AG09309 (cell line): ENCODE measurements at regions not wholly inside any gene's neighbourhood (a gene's known extent, or its start where the extent isn't known, plus 50 kb on each side); places are given as distances from the start of the nearest gene placed in this dataset.

ENCODE experiments used
- DNase-seq: peaks from one replicate; pipeline ENCODE4 v3.0.0-alpha.2; 2010; ENCODE audit warnings: low read depth
- H3K4me3 ChIP-seq: 2 replicates; pipeline ENCODE4 v1.5.1; 2011; ENCODE audit warnings: mild to moderate bottlenecking, low read depth, low read length, moderate library complexity; ENCODE audit not compliant: control insufficient read depth
- TF ChIP-seq, protein P1 (sequence below): IDR thresholded peaks from 2 replicates; pipeline ENCODE4 v1.5.1; 2011; ENCODE audit warnings: mild to moderate bottlenecking, low read depth, low read length, inconsistent platforms; ENCODE audit not compliant: insufficient read depth, control insufficient read depth; ENCODE audit errors: missing control alignments

DNA sequence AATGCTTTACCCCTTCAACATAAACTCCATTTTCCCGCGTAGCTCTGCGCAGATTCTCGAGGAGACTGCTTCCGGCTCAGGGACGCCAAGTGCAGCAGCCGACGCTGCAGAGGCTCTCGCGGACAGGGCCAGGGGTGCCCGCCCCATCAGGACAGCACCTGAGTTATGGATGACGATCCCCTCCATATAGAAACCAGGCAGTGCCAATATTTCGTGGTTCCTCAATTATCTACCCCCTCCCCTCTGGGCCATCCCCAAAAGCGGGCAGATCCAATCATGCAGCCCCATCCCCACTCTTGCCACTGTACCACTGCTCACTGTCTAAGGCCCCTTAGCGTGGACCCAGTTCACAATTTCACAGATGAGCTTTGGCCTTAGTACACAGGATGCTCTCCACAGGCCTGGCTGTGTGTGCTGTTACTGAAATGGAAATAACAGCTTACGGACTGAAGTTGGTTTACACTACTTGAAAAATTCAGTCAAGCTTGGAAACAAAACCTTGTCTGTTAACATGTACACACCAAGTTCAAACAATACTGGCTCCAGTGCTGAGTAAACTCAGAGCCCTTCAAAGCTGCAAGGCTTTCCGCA is 74.5 kb downstream of the DACT2 start:
- H3K4me3 ChIP-seq: no peak overlapping the region
- DNase-seq: no peak
- TF ChIP-seq, protein P1, sequence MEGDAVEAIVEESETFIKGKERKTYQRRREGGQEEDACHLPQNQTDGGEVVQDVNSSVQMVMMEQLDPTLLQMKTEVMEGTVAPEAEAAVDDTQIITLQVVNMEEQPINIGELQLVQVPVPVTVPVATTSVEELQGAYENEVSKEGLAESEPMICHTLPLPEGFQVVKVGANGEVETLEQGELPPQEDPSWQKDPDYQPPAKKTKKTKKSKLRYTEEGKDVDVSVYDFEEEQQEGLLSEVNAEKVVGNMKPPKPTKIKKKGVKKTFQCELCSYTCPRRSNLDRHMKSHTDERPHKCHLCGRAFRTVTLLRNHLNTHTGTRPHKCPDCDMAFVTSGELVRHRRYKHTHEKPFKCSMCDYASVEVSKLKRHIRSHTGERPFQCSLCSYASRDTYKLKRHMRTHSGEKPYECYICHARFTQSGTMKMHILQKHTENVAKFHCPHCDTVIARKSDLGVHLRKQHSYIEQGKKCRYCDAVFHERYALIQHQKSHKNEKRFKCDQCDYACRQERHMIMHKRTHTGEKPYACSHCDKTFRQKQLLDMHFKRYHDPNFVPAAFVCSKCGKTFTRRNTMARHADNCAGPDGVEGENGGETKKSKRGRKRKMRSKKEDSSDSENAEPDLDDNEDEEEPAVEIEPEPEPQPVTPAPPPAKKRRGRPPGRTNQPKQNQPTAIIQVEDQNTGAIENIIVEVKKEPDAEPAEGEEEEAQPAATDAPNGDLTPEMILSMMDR: no peak

DNA sequence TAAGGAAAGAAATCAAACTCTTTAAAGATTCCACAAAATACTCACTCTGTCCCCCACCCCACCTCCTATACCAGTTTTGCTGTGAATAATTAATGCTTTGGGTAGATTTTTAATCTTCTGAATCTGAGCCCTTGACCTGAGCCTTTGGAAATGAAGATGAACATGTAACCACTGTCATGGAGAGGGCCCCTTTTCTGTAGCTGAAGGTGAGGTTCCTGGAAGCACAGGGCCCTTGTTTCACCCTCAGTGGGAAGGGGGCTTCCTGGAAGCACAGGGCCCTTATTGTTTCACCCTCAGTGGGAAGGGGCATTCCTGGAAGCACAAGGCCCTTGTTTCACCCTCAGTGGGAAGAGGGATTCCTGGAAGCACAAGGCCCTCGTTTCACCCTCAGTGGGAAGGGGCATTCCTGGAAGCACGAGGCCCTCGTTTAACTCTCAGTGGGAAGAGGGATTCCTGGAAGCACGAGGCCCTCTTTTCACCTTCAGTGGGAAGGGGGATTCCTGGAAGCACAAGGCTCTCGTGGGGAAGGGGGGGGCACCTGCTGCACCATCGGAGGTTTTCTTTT is 75.7 kb downstream of the DACT2 start:
- TF ChIP-seq, protein P1: no peak

DNA sequence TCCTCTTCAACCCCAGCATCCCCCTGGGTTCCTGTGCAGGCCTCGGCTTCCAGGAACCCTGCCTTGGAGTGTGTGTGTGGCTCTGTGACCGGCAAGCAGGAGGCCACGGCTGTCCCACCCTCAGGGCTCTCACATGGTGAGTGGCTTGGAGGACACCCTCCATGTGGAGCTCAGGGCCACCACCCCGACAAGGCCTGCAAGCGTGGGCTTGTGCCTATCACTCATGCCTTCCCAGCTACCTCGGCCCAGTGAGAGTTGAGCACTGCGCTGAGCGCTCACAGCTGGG is 76.7 kb downstream of the DACT2 start:
- DNase-seq: no peak
- no peak overlapping the region for H3K4me3 ChIP-seq
- TF ChIP-seq, protein P1: no peak

More for the DNA sequence above, 75.7 kb downstream of the DACT2 start:
- DNase-seq: no peak
- H3K4me3 ChIP-seq: no peak overlapping the region

DNA sequence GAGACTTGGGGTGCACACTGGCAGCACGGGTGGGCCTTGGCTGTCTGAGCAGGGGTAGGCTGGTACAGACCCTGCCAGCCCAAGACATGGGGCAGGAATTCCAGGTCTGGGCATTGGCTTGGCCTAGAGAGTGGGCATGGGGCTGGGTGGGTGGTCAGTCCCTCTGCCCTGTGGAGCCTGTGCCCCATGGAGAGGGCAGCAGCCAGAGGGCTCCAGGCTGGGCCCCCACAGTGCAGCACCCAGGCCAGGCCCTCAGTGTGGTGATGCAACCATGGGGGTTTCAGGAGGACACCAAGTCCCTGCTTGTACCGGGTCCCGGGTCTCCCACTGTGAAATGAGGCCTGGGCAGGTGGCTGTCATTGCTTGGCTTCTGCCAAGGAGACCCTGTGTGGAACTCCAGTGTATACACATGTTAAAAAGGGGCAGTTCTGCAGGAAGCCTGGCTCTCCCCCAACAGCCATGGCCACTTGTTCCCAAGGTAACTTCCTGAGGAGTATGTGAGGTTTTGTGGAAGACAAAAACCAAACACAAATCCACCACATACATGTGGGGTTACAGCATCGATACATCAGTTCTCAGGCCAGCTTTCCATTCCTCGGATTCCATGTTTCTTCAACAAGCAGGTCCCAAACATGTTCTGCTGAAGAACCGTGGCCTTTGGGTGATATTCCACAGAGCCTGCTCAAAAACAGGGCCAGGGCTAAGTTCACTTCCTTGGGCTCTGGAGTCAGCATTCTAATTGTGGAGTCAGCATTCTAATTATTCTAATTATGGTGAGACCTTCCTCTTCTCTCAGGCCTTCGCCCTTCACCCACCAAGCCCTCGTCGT is 77.3 kb downstream of the DACT2 start:
- no peak overlapping the region for H3K4me3 ChIP-seq
- DNase-seq: no peak
- TF ChIP-seq, protein P1: no peak

DNA sequence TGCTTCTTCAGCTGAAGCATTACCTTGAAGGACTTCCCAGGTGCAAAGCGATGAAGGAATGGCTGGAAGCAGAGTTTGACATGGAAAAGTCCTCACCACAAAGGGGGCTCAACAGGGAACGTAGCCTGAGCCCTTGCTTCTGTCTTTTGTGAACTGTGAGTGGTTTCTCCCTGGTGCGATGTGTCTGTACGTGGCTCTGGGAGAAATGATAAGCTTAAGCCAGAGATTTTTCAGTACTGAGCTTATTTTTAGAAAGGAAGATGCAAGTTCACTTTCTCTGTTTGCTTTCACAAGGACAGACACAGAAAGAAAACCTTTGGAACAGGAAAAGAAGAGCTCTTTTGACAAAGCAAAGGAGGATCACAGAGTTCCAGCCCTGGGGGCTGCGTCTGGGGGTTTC is 79.4 kb downstream of the DACT2 start:
- H3K4me3 ChIP-seq: no peak overlapping the region
- TF ChIP-seq, protein P1: no peak
- no peak for DNase-seq

DNA sequence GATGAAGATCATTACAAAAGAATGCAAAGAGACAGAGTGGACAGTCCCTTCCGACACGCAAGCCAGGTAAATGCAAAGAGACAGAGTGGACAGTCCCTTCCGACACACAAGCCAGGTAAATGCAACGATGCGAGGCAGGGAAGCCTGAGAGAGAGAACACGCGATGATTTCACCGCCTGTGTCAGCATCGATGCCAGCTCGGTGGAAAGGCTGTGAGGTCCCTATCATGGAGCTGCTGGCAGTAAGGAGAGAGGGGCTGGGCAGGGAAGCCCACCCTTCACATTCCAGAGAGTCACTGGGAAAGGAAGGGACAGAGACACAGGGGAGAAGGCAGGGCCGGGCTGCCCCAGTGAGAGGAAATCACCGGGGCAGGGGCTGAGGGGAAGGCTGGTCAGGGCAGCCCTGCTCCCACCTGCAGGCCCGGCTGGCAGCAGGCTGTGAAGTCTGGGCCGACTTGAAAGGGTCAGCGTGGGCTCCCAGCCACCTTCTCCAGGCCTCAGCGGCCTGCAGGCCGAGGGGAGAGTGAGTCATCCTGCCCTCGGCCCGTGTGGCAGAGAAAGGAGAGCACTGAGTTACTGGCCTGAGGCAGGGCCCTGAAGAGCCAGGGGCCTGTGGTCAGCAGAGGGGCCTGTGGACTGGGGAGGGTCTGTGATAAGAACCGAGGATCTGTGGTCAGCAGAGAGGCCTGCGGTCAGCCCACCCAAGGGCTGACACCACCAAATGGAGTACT is 80.4 kb downstream of the DACT2 start:
- DNase-seq: no peak
- TF ChIP-seq, protein P1: no peak

More for the DNA sequence above, 80.4 kb downstream of the DACT2 start:
- H3K4me3 ChIP-seq: no peak overlapping the region
